Stimulated activated CD4-positive, alpha-beta T cell treated with anti-CD3 and anti-CD28 coated beads, Interleukin-1b, Interleukin-23, amount 100 ng/mL, for 4 hours (primary cell): ENCODE measurements at regions not wholly inside any gene's neighbourhood (a gene's known extent, or its start where the extent isn't known, plus 50 kb on each side); places are given as distances from the start of the nearest gene placed in this dataset.

ENCODE experiments used
- DNase-seq, 2 donors: peaks; one replicate each; pipeline ENCODE4 v3.0.0-alpha.2; 2020; ENCODE audit warnings: low read depth in 2 of 2

- DNase-seq = no peak
Measured at GRCh38 chr11:8799273-8799672, 111.7 kb upstream of the AKIP1 start.

- no peak for DNase-seq
Measured at GRCh38 chr11:8800520-8801110, 110.4 kb upstream of the AKIP1 start.

GRCh38 chr11:8801121-8801520, 109.9 kb upstream of the AKIP1 start:
- no peak for DNase-seq

GRCh38 chr11:8802251-8802650, 108.7 kb upstream of the AKIP1 start:
- no peak for DNase-seq

- no peak for DNase-seq
Measured at GRCh38 chr11:8803973-8804372, 107.0 kb upstream of the AKIP1 start.

- no peak for DNase-seq
Measured at GRCh38 chr11:8805296-8805695, 105.7 kb upstream of the AKIP1 start.

GRCh38 chr11:8806974-8807373, 104.0 kb upstream of the AKIP1 start:
- DNase-seq = no peak

- DNase-seq = no peak
Measured at GRCh38 chr11:8807544-8808225, 103.3 kb upstream of the AKIP1 start.

GRCh38 chr11:8808226-8808585, 102.8 kb upstream of the AKIP1 start:
- no peak for DNase-seq

GRCh38 chr11:8809241-8809938, 101.6 kb upstream of the AKIP1 start:
- DNase-seq = no peak

- DNase-seq = no peak
Measured at GRCh38 chr11:8809939-8810539, 101.0 kb upstream of the AKIP1 start.

- no peak for DNase-seq
Measured at GRCh38 chr11:8810540-8811301, 100.3 kb upstream of the AKIP1 start.

GRCh38 chr11:8811571-8811970, 99.4 kb upstream of the AKIP1 start:
- DNase-seq = no peak

- DNase-seq = no peak
Measured at GRCh38 chr11:8812438-8812837, 98.6 kb upstream of the AKIP1 start.

- peak; percentile 21 to 22 for DNase-seq
Measured at GRCh38 chr11:8813658-8814057, 97.3 kb upstream of the AKIP1 start.

- DNase-seq = no peak
Measured at GRCh38 chr11:8814209-8814922, 96.6 kb upstream of the AKIP1 start.

- no peak for DNase-seq
Measured at GRCh38 chr11:8814923-8815240, 96.1 kb upstream of the AKIP1 start.

GRCh38 chr11:8818421-8818820, 92.6 kb upstream of the AKIP1 start:
- DNase-seq = no peak

- DNase-seq = no peak
Measured at GRCh38 chr11:8820401-8820800, 90.6 kb upstream of the AKIP1 start.

GRCh38 chr11:8822469-8822868, 88.5 kb upstream of the AKIP1 start:
- no peak for DNase-seq

- no peak for DNase-seq
Measured at GRCh38 chr11:8823174-8823742, 87.7 kb upstream of the AKIP1 start.
